Spleen (tissue), 7 donors: ENCODE measurements at regions not wholly inside any gene's neighbourhood (a gene's known extent, or its start where the extent isn't known, plus 50 kb on each side); places are given as distances from the start of the nearest gene placed in this dataset.

ENCODE experiments used
- POLR2A ChIP-seq, 3 donors: fragments of 450-650 bp; IDR thresholded peaks; one replicate each; pipeline ENCODE4 v1.5.1; 2017; ENCODE audit warnings: antibody characterized with exemption in 3 of 3, mild to moderate bottlenecking in 1 of 3
- TF ChIP-seq, protein P1 (sequence below), 11 experiments: fragments of 200-600 bp in 7 of 11; fragments of 450-650 bp in 4 of 11; sonication (generic) in 4 of 11; IDR thresholded peaks in 8 of 11; conservative IDR thresholded peaks in 3 of 11; 1 replicate in 7 of 11; 2 replicates in 4 of 11; pipeline versions ENCODE4 v1.4.0 to v1.8.0; 2016 to 2021; ENCODE audit warnings: antibody characterized with exemption in 11 of 11, inconsistent platforms in 4 of 11, mild to moderate bottlenecking in 1 of 11
- donor health status: DM: no; HTN: no; CAD: no; lungs with moderate emphysema.
- donor health status: DM: no; HTN: no; CAD: no.
- donor health status: DM: no; HTN: no; CAD: no.

DNA sequence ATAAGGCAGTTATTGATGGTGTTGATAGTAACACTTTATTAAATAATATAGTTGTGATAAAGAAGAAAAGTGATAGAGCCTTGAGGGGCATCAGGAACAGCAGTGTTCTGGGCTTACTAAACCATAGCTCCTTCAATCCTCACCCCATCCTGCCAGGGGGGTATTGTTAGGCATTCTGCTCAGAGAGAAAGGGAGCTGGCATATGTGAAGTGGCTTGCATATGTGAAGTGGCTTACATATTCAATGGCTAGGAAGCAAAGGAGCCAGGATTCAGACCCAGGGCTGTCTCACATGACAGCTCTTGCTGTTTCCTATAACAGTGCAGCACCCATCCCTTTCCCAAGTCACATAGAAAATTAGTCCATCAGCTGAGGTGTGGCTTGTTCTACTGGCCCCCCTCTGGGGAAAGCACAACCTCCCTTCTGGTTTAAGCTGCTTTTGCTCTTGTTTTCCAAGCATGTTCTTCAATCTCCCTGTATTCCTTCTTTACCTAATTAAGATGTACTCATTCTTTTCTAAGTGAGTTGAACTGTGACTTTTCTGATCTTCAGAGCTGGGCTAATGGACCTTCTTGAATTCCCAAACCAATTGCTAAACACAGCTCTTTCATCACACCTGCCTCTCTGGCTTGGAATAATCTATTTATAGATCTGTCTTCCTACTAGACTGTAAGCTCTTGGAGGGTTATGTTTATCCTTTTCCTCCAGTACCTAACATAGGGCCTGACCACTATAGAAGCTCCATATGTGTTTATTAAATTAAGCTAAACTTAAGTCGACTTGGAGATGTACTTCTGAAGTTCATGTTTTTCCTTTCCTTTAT lies 108.7 kb upstream of the GLI3 start:
- no peak for TF ChIP-seq POLR2A (IDR thresholded peaks at IDR 0.05)
- TF ChIP-seq, protein P1, sequence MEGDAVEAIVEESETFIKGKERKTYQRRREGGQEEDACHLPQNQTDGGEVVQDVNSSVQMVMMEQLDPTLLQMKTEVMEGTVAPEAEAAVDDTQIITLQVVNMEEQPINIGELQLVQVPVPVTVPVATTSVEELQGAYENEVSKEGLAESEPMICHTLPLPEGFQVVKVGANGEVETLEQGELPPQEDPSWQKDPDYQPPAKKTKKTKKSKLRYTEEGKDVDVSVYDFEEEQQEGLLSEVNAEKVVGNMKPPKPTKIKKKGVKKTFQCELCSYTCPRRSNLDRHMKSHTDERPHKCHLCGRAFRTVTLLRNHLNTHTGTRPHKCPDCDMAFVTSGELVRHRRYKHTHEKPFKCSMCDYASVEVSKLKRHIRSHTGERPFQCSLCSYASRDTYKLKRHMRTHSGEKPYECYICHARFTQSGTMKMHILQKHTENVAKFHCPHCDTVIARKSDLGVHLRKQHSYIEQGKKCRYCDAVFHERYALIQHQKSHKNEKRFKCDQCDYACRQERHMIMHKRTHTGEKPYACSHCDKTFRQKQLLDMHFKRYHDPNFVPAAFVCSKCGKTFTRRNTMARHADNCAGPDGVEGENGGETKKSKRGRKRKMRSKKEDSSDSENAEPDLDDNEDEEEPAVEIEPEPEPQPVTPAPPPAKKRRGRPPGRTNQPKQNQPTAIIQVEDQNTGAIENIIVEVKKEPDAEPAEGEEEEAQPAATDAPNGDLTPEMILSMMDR (IDR thresholded peaks at IDR 0.05 in 8 of 11, conservative IDR thresholded peaks at IDR 0.05 in 3 of 11): no peak
